HG02981 (cell line): ENCODE measurements at regions not wholly inside any gene's neighbourhood (a gene's known extent, or its start where the extent isn't known, plus 50 kb on each side); places are given as distances from the start of the nearest gene placed in this dataset.
"Not testable (repeated sequence)": the region's sequence is repeated elsewhere in the genome, so short reads cannot be mapped to it uniquely, and the experiment has no call there.

ENCODE experiments used
- ATAC-seq: cut with Tn5 transposase; IDR thresholded peaks from one replicate; pipeline ENCODE4 v1.9.1; 2021; ENCODE audit warnings: mild to moderate bottlenecking, moderate library complexity; ENCODE audit not compliant: unreplicated experiment

DNA sequence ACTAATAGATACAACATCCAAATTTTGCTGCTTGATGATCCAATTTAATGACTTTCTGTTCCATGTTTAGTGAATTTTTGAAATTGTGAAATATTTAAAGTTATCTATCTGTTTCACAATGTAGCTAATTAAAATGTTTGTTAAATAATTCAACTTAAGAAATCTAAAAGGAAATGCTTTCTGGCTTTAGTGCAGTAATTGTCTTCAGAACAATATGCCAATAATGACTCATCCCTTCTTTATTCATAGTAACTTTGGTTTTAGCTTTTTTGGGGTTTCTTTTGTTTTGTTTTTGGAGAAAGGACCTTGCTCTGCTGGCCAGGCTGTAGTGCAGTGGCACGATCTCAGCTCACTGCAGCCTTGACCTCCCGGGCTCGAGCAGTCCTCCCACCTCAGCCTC is 479.2 kb upstream of the RGS6 start:
- no peak for ATAC-seq

DNA sequence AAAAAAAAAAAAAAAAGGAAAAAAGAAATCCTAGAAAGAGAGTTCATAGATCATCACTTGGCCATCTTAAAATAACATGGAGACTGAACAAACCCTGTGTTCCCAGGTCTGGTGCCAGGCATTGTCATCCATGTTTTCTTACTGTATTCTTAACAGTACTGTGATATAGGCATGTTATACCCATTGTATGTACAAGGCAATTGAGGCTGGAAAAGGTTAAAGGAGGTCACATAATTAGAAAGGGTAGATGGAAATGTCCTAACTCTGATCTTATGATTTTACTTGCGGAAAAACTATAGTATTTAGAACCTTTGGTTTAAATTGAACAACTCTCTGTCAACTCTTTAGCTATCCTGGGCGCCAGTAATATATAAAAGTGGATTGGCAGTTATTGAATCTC is 478.2 kb upstream of the RGS6 start:
- ATAC-seq = no peak

DNA sequence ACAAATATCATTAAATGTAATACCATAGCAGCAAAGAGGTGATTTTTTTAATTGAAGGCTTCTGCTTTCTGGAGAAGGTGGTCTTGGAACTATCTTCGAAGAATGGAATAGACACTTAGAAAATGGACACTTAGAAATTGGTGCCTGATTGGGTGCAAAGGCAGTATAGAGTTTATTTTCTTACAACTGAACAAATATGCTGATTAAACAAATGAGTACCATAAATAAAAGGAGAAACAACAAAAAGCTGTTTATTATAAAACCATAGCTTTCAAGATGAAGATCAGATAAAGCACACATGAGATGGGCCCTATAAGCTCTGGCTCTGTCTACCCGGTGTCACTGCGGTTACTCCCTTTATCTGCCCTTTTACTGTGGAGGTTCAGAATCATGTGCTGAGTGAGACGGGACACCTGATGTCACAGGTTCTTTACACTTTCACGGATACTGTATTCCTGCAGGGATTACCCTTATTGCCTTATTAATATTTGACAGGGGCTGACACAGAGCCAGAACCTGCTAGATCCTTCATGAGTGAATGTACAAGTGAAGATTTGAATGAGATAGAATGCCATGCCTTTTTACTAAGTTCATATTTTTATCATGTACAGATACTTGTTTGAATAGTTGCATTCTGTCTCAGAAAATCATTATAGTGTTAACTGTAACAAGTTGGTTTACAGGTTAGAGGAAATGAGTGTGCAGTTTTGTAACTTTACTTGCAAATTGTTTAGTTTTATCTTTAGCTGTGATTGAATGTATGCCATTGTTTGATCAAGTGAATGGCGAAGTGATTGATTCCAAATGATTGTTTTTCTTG is 477.5 kb upstream of the RGS6 start:
- no peak for ATAC-seq

DNA sequence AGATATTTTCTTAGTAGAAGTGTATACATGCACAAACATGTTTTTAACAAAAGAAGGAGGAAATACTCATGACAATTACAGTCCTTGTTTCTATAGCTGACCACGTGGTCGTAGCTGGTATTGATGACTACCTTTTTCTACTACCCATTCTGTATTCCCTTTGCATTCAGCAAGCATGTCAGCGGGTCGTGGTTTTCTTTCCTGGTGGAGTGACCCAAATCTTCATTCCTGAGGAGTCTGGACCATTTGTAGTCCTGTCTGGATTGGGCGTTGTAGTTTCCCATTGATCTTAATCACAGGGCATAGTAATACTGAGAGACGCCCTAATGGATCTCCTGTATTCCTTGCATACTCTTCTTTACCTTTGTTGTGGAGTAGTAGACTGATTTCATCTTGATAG is 472.1 kb upstream of the RGS6 start:
- no peak for ATAC-seq

DNA sequence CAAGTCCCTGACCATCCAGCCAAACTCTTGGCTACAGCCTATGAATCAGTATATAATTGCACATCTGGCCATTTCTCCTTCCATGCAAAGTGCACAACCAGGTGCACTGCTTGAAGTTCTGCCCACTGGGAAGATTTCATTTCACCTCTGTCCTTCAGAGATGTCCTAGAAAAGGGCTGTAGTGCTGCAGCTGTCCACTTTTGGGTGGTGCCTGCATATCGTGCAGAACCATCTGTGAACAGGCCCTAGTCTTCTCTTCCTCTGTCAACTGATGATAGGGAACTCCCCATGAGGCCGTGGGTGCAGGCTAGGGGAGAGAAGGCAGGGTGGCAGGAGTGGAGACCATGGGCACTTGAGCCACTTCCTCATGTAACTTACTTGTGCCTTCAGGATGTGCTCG is 470.6 kb upstream of the RGS6 start:
- ATAC-seq = not testable (repeated sequence)

DNA sequence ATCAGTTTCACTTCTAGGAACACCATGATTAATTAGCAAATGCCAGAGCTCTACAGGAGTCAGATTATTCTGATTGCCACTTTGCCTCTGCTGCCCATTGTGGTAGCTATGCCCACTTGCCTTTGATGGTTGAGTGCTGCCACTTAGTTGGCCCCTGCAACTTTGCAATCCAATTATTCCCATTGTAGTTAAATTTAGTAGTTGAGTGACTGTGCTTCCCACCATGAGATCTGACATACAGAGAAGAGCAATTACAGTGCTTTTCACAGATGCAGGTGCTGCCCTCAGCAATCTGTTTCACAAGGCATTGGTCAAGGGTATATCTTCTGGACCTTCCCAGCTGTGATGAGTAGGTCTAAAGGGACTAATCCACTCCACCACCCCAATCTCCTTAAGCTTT is 468.4 kb upstream of the RGS6 start:
- ATAC-seq = no peak

DNA sequence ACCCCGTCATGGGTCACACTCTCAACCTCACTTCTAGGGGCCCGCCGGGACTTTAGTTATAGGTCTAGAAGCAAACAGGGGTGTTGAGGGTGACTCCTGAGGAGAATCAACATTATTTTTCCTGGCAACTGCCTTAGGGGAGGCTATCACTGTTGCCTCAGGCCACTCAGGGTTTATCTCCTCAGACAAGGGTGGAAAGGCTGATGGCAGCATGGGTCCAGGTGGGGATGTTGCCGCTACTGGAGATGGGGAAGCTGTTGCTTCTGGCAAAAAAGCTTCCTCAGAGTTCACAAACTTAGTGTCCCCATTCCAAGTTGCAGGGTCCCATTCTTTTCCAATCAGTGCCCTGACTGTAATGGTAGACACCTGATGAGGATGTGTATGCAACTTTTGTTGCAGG is 467.4 kb upstream of the RGS6 start:
- ATAC-seq = no peak

DNA sequence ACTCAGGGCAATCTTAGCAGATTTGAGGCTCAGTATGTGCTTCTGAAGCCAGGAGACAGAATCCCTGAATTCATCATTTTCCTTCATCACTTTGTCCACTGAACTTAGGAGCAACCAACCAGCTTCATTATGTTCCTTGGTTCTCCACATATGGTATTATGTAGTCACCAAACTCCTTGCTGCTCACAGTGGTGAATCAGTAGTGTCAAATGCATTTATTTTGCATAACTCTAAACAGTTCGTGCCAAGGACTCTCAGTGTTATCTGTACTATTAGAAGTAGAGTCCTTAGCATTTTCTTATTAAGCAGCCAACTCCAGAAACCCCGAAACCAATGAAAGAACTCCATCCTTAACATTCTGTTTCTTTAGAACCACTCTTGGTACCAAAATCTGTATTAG is 466.9 kb upstream of the RGS6 start:
- no peak for ATAC-seq

DNA sequence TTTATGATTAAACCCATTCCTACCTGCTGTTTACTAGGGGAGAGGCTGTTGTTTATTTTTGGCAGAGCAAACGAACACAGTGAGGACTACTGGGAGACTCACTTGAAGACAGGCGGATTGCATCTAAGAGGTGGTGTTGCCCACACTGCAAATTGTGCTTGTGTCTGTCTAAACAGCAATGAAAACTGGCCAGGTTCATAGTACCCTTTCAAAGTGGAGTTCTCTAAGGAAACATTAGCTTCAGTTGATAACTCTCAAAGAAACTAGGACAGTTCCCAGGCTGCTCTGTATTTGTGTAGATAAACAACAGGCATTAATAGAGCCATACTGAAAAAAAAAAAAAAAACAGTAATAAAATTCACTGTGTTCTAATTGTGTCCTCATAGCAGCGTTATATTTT is 466.0 kb upstream of the RGS6 start:
- no peak for ATAC-seq

DNA sequence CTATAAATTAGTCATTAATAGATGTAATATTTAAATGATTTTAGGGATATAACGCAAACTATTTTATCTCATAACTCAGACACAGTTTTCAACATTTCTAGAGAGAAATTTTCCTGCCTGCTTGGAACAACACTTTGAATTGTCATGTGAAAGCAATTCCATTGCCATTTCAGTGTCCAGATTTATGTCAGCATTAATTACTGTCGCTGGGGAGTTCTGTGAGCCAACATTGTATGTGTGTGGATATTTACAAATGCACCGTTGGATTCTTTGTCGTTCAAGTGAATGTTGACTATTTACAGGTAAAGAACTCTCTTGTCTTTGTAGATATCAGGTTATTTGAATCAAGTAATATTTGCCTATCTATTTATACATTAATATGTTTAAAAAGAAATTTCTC is 465.3 kb upstream of the RGS6 start:
- ATAC-seq = no peak

DNA sequence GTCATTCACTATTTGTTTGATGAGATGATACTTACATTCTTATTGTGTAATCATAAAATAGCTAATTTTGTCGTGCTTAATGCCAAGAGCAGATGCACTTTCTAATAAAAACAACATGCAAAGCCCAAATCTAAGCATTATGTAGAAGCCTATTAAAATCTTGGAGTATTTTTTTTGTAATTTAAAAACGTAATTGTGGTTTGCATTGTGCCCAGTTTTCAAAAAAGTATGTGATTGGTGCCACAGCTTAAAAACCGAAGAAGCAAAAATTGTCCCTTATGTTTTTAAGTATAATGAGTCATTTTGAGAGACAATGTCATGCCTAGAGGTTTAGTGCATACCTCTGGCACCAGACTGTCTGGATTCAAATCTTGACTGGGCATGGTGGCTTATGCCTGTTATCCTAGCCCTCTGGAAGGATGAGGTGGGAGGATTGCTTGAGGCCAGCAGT is 464.8 kb upstream of the RGS6 start:
- ATAC-seq = no peak

DNA sequence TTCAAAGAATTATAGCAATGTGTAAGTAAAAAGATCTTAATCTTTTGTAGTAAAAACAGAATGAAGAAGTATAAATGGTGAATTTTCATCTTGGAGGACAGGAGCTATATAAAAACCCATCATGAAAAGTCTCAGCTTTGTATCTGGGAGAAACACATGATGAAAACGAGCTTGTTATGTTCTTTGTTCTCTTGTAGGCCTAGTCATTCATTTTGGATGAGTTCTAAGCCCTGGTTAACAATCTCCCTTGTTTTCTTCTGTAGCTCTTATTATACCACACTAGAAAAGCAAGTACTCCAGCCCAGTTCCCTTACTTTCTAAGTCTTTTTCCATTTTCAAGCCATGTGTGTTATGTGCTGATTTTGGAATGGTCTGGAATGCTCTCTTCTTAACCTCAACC is 463.5 kb upstream of the RGS6 start:
- no peak for ATAC-seq

DNA sequence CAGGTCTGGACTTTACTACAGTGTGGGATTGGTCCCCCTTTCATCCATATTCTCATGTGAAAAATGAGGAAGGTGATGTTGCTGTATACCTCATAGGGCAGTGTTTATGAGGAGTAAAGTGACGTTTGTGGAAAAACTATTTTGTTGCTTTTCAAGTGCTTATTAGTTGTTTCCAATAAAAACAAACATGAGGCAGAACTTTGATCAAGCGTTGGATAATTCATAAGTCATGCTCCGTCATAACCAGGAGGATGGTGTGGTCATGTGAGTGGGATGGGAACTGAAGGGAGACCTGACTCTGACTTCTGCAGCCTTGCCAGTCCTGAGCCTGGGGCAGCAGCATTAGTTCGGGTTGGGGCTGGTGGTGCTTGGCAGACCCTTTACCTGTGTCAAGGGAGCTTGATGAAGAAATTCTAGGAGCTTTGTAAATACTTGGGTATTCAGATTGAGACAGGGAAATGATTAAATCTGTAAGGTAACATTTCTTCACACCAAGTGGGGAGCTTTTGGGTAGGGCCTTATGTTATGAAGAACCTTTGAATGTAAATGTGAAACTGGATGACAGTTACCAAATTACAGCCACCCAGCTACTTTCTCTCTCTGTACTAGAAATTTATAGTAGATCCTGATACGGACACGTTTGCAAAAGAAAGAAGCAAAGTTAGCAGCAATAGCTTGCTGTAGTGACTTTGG is 462.4 kb upstream of the RGS6 start:
- ATAC-seq = no peak

DNA sequence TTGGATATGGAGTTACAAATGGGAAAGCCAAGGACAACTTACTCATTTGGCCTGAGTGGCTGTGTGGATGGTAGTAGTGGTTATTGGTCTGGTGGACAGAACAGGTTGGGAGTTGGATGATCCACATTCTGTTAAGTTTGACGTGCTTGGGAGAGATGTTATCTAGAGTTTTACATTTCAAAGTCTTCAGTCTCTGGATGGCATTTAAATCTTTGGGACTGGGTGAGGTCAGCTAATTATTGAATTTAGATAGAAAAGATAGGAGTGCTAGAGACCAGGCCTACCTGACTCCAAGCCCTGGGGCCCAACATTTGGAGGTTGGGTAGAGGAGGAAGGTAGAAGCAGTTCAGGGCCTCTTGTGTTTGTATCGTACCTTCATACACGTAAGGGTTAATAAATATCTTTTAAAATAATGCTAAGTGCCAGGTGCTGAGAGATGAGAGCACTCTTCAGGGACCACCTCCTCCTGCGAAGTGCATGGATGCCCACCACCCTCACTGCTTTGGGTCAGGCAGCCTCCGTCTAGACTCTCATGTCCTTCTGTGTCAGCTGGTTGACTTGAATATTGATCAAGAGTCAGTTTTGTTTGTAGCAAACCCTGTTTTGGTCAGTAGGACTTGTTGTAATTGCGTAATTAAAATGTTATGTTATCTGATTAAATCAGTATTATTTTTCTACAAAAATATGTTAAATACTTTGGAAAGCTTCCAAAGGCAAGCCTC is 460.4 kb upstream of the RGS6 start:
- no peak for ATAC-seq

DNA sequence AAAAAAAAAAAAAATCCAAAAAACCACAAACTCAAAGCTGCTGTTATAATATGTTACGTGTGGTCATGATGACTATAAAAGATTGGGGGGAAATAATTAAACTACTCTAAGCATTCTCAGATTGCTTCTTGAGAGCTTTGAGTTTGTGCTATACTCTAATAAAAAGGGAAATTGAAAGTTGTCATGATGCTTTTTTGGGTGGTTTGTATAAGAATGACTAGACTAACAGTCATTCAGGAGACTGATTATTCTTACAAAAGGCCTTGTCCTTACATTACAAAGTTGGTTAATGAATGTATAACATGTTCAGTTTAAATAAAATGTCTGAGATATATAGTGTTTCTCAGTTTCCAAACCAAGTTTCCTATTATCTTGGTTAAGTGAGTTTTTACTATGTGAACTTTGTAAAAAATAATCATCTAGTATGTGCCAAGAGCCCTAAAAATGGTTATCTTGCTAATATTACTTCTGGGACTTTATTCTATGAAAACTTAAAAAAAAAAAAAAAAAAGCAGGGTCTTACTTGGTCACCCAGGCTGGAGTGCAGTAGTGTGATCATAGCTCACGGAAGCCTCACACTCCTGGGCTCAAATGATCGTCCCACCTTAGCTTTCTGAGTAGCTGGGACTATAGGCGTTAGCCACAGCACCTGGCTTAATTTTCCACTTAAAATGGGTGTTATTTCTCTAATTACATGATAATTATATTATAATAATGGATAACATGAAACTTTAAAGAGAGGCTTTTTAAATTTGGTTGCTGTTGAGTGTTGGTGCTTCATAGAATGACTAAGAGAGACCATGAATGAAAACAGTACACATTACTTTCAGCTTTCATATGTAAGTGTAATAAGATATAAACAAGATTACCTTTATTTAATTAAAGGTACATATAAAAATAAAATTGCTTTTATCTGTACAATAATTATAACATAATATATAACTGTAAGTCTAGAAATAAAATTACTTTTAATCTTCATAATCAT is 459.6 kb upstream of the RGS6 start:
- ATAC-seq = peak; percentile 60

DNA sequence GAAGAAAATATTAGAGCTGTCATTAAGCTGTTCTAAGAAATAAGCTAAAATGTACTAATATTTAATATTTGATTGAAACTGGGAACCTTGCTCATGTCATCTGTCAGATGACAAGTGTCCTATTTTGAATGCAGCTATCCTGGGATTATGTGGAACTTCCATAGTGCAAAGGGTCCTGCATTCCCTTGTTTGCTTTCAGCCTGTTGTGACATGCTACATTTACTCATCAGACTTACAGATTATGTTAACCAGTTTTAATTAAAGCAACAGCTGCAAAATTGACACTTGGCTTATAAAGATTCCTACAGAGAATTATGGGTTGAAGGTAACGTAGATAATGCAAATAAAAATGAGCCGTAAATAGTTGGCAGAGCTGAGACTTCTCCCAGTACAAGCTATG is 458.4 kb upstream of the RGS6 start:
- ATAC-seq = no peak

DNA sequence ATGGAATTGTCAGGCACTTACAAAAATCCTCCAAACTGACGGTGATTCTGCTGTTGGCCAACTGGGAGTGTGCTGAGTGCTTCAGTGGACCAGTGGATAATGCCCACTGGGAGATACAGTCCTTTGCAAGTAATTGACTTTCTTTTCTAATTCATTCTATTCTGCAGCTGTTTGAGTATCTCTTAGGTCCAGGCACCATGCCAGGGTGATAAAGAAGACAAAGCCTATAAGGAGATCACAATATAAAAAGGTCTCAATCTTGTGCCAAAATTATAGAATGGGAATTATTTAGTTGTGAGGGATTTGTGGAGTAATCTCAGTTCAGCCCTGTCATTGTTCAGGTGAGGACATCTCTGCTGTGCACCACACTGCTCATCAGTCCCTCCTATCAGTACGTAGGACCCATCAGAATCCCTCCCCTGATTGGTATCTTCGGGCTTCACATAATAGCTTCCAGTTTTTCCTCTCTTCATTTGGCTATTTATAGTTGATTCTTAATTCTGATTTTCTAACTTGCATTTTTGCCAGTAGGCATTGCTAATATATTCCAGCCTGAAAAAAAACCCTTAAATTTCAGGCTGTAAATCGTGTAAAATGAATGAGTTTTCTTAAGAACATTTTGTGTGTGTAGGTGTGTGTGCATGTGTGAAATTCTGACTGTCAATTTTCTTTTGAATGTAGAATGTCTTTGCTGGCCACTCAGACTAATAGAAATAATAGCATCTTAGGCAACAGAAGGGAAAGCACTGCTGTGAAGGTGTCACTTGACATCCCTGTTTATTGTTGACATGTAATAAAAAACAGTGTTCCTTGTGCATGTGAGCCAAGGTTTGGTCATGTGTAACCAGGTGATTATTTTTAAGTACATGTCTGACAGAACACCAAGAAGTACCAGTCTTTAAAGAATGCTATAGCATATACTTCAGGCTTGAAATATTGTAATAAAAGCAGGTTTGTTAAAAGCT is 457.6 kb upstream of the RGS6 start:
- ATAC-seq = no peak

DNA sequence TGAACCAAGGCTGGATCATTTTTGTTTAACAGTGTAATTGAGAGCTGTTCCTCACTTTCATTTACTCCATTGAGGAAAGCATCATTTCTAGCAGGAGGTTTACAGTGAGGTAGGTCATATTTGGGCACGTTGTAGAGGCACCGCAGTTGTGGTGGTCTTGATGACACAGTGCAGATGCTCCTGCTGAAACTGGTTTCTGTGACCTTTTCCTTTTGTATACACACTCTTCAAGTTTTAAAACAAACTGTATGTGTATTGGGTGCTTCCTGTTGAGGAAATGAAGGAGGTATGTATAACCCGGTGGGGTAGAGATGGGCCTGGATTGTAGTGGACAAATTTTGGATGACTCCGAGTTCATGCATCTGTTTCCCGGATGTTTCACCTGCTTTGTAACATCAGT is 456.3 kb upstream of the RGS6 start:
- ATAC-seq = no peak

DNA sequence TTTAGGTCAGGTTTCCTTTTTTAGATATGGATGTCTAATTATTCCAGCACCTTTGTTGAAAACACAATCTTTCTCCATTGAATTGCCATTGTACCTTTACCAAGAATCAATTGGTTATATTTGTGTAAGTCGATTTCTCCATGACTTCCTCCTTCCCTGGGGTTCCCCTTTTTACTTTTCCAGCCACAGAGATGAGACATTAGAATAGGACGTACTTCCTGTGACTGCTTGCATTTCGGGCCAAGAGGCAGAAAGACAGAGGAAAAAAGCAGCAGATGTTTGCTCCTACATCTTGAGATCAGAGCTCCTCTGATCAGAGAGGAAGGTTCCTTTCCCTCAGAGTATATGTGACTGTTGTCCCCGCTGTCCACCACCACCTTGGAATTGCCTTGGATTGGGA is 453.7 kb upstream of the RGS6 start:
- ATAC-seq = no peak
